GM12878 (cell line): ENCODE measurements at regions not wholly inside any gene's neighbourhood (a gene's known extent, or its start where the extent isn't known, plus 50 kb on each side); places are given as distances from the start of the nearest gene placed in this dataset.

ENCODE experiments used
- ATAC-seq: fragments of 200-7000 bp; cut with Tn5 transposase; 3 replicates; pipeline ENCODE4 v1.9.1; 2020; ENCODE audit warnings: mild to moderate bottlenecking, moderate library complexity
- BruUV-seq: library from RNA; stranded (reverse); fragments of 400-500 nt; replicated peaks from 2 replicates; lab custom pipeline; 2021; lab: Mats Ljungman, UMichigan
- CTCF ChIA-PET: fragments of 300-600 bp; sonication (Branson Sonifier 250); formaldehyde crosslinking; extraction: SDS; loops from one replicate; lab custom pipeline; 2021; ENCODE audit warnings: inconsistent platforms; lab: Yijun Ruan, JAX
- POLR2A ChIA-PET: fragments of 350-600 bp; formaldehyde crosslinking; extraction: SDS; loops from one replicate; lab custom pipeline; 2021; ENCODE audit warnings: inconsistent platforms; lab: Charles Lee
- RAD21 ChIA-PET: fragments of 300-600 bp; sonication (Branson Sonifier 250); formaldehyde crosslinking; loops from one replicate; lab custom pipeline; 2023; ENCODE audit warnings: antibody characterized with exemption; ENCODE audit not compliant: unreplicated experiment; lab: Charles Lee
- SMC1A ChIA-PET: fragments of 300-600 bp; sonication (Branson Sonifier 250); formaldehyde crosslinking; loops from one replicate; lab custom pipeline; 2023; ENCODE audit not compliant: unreplicated experiment, uncharacterized antibody; lab: Charles Lee
- DNase-seq: peaks from one replicate; pipeline ENCODE4 v3.0.0-alpha.2; 2011; ENCODE audit warnings: low read depth, low spot score
- FAIRE-seq: peaks from 3 replicates; lab custom pipeline; 2011; peaks lifted over from hg19 to GRCh38; lab: Jason Lieb, UNC
- H2AFZ ChIP-seq: 2 replicates; pipeline ENCODE4 v1.6.0; 2011; ENCODE audit warnings: low read depth, low read length, control low read depth; ENCODE audit not compliant: control insufficient read depth
- H3K27ac ChIP-seq: 2 replicates; pipeline ENCODE4 v1.5.1; 2011; ENCODE audit warnings: control low read depth; ENCODE audit not compliant: control insufficient read depth, insufficient read depth
- H3K27me3 ChIP-seq, 2 experiments: replicated peaks in 1 of 2; 2 replicates each; pipeline versions ENCODE4 v1.6.0 to v1.6.1; 2011; ENCODE audit warnings: low read length in 1 of 2; ENCODE audit not compliant: control insufficient read depth in 2 of 2, insufficient read depth in 2 of 2
- H3K36me3 ChIP-seq, 2 experiments: 2 replicates each; pipeline ENCODE4 v1.5.1; 2011; ENCODE audit warnings: low read length in 1 of 2; ENCODE audit not compliant: control insufficient read depth in 2 of 2, insufficient read depth in 2 of 2
- H3K4me1 ChIP-seq: 2 replicates; pipeline ENCODE4 v1.6.1; 2011; ENCODE audit warnings: mild to moderate bottlenecking, low read length, moderate library complexity, mixed read lengths; ENCODE audit not compliant: control insufficient read depth, insufficient read depth
- H3K4me2 ChIP-seq: 2 replicates; pipeline ENCODE4 v1.6.0; 2011; ENCODE audit warnings: control low read depth; ENCODE audit not compliant: control insufficient read depth, insufficient read depth
- H3K4me3 ChIP-seq: fragments of 200-600 bp; sonication (generic); 2 replicates; pipeline ENCODE4 v1.5.1; 2016
- H3K79me2 ChIP-seq: 2 replicates; pipeline ENCODE4 v1.6.0; 2011; ENCODE audit warnings: low read length; ENCODE audit not compliant: control insufficient read depth, insufficient read depth
- H3K9ac ChIP-seq: 2 replicates; pipeline ENCODE4 v1.8.0; 2011; ENCODE audit warnings: low read length, control low read depth, mixed read lengths; ENCODE audit not compliant: control insufficient read depth, insufficient read depth
- H3K9me3 ChIP-seq: replicated peaks from 3 replicates; pipeline ENCODE4 v1.5.1; 2011; ENCODE audit warnings: mild to moderate bottlenecking, low read length; ENCODE audit not compliant: control insufficient read depth, insufficient read depth
- H4K20me1 ChIP-seq: 2 replicates; pipeline ENCODE4 v1.6.0; 2011; ENCODE audit not compliant: control insufficient read depth, insufficient read depth
- BHLHE40 ChIP-seq, 2 experiments: fragments of 450-650 bp in 1 of 2; IDR thresholded peaks; 2 replicates each; pipeline ENCODE4 v1.6.1; 2011 to 2017; ENCODE audit warnings: low read depth in 2 of 2, borderline replicate concordance in 1 of 2, improper control_type of control experiment in 1 of 2, low read length in 1 of 2, mild to moderate bottlenecking in 1 of 2
- MAX ChIP-seq: IDR thresholded peaks from 2 replicates; pipeline ENCODE4 v1.6.1; 2012; ENCODE audit warnings: low read depth, low read length, improper control_type of control experiment
- SPI1 ChIP-seq: IDR thresholded peaks from 2 replicates; pipeline ENCODE4 v1.6.1; 2011; ENCODE audit warnings: low read depth, mild to moderate bottlenecking, low read length, moderate library complexity, borderline replicate concordance; ENCODE audit not compliant: insufficient read depth
- SRF ChIP-seq, 2 experiments: IDR thresholded peaks; 2 replicates each; pipeline ENCODE4 v1.6.1; 2011; ENCODE audit warnings: low read depth in 2 of 2, low read length in 2 of 2, mild to moderate bottlenecking in 1 of 2, moderate library complexity in 1 of 2
- USF1 ChIP-seq: IDR thresholded peaks from 2 replicates; pipeline ENCODE4 v1.6.1; 2011; ENCODE audit warnings: borderline replicate concordance, low read depth, mild to moderate bottlenecking, moderate library complexity, mixed read lengths, low read length; ENCODE audit not compliant: insufficient read depth; ENCODE audit errors: extremely low read length
- WGBS: methylation state at CpG from one replicate; pipeline ENCODE4 v1.1.6; 2016; ENCODE audit warnings: low lambda C conversion rate; ENCODE audit not compliant: insufficient replicate concordance, insufficient coverage; ENCODE audit errors: missing lambda C conversion rate; 5-methylcytosine and 5-hydroxymethylcytosine counted together
- in situ Hi-C: fragments of 300-500 bp; cut with MboI; formaldehyde crosslinking; loops from 9 replicates; pipeline ENCODE4 v1.14.3; 2018; ENCODE audit warnings: mixed read lengths
- intact Hi-C: fragments of 100-400 bp; cut with micrococcal nuclease; formaldehyde crosslinking; loops from one replicate; pipeline ENCODE4 v1.14.2; 2022; ENCODE audit not compliant: unreplicated experiment

GRCh38 chr3:177321819-177322218, 124.5 kb upstream of the TBL1XR1 start:
- no peaks in the 10 kb centered on the region for H3K79me2 ChIP-seq
- H3K4me2 ChIP-seq: no peak overlapping the region
- H3K9ac ChIP-seq: no peak overlapping the region
- FAIRE-seq (no peak), DNase-seq (no peak), ATAC-seq (no peak)
- BruUV-seq: no TSS peak
- H3K4me1 ChIP-seq: peaks cover 29% of the 10 kb centered on the region
- SMC1A ChIA-PET: interaction anchor here (0.6 kb wide), 1 partner anchor 280 kb away, joined by 3 read pairs; no protein-coding TSS in a partner anchor
- H3K27ac ChIP-seq: no peak overlapping the region
- 37% methylated on average over 6 of the region's 6 CpGs for WGBS
- no peak overlapping the region for H2AFZ ChIP-seq
- no peaks in the 10 kb centered on the region for H4K20me1 ChIP-seq
- CTCF ChIA-PET: no interaction called here
- H3K9me3 ChIP-seq: peaks cover 4% of the 10 kb centered on the region; the same call in 2 of the 3 replicates
- intact Hi-C loops (no loop called here), in situ Hi-C loops (no loop called here)
- no peak overlapping the region for H3K4me3 ChIP-seq
- no peaks in the 10 kb centered on the region for H3K27me3 ChIP-seq
- RAD21 ChIA-PET: no interaction called here
- no peak for TF ChIP-seq MAX
- TF ChIP-seq SPI1: 0 out of 2 replicates have a peak, but pooled peaks have one; percentile 4
- H3K36me3 ChIP-seq: no peaks in the 10 kb centered on the region
- POLR2A ChIA-PET: no interaction called here

- intact Hi-C loops: no loop called here
- no peak overlapping the region for H3K4me2 ChIP-seq
Measured at GRCh38 chr3:177322881-177323280, 125.6 kb upstream of the TBL1XR1 start.

More at GRCh38 chr3:177322881-177323280, 125.6 kb upstream of the TBL1XR1 start:
- no peak for DNase-seq
- Histone ChIP-seq H4K20me1 (no peaks in the 10 kb centered on the region), H3K4me3 (no peak overlapping the region), H3K9ac (no peak overlapping the region), H3K36me3 (no peaks in the 10 kb centered on the region), H3K27ac (no peak overlapping the region), H3K9me3 (peaks cover 2% of the 10 kb centered on the region; the same call in 1 of the 3 replicates), H2AFZ (no peak overlapping the region), H3K4me1 (peaks cover 24% of the 10 kb centered on the region), H3K27me3 (no peaks in the 10 kb centered on the region), H3K79me2 (no peaks in the 10 kb centered on the region)
- TF ChIP-seq SRF (IDR thresholded peaks at IDR 0.05; ENCODE audit: low read depth in 2 of 2, low read length in 2 of 2) (no peak), USF1 (peak; percentile 28), BHLHE40 (IDR thresholded peaks at IDR 0.05; ENCODE audit: borderline replicate concordance in 1 of 2, low read depth in 2 of 2, low read length in 1 of 2) (no peak)
- ChIA-PET SMC1A (interaction anchor here (1.0 kb wide), 1 partner anchor 12 kb away, joined by 5 read pairs; no protein-coding TSS in a partner anchor), POLR2A (no interaction called here), CTCF (interaction anchor here (0.6 kb wide), 1 partner anchor 148 kb away, joined by 3 read pairs; no protein-coding TSS in a partner anchor), RAD21 (no interaction called here)
- 94% methylated on average over 10 of the region's 10 CpGs for WGBS
- no peak for FAIRE-seq
- in situ Hi-C loops: no loop called here
- no TSS peak for BruUV-seq
- ATAC-seq: no peak
